SU-DHL-6 (cell line): ENCODE measurements at regions not wholly inside any gene's neighbourhood (a gene's known extent, or its start where the extent isn't known, plus 50 kb on each side); places are given as distances from the start of the nearest gene placed in this dataset.

Experiments
- CTCF ChIP-seq: fragments of 200-600 bp; sonication (generic); IDR thresholded peaks from one replicate; pipeline ENCODE4 v1.5.1; 2017; ENCODE audit warnings: antibody characterized with exemption, mild to moderate bottlenecking, low read length, moderate library complexity; ENCODE audit not compliant: insufficient read depth, poor library complexity, severe bottlenecking
- EZH2phosphoT487 ChIP-seq: fragments of 200-600 bp; sonication (generic), shearing (Covaris generic); conservative IDR thresholded peaks from 2 replicates; pipeline ENCODE4 v1.6.1; 2018; ENCODE audit warnings: mild to moderate bottlenecking, antibody characterized with exemption, low read length, moderate library complexity, mixed read lengths

- no peak for TF ChIP-seq CTCF
- TF ChIP-seq EZH2phosphoT487, result no peak
These were observed 918.5 kb downstream of the CBLN2 start for GRCh38 chr18:71625556-71626090.
